Lower leg skin (tissue), 3 donors: ENCODE measurements at regions not wholly inside any gene's neighbourhood (a gene's known extent, or its start where the extent isn't known, plus 50 kb on each side); places are given as distances from the start of the nearest gene placed in this dataset.

ENCODE experiments used
- POLR2A ChIP-seq, 2 donors: fragments of 450-650 bp; IDR thresholded peaks; one replicate each; pipeline ENCODE4 v1.6.1; 2016 to 2017; ENCODE audit warnings: antibody characterized with exemption in 2 of 2, mild to moderate bottlenecking in 1 of 2, moderate library complexity in 1 of 2
- TF ChIP-seq, protein P1 (sequence below), 3 donors: fragments of 450-650 bp; IDR thresholded peaks; one replicate each; pipeline ENCODE4 v1.5.1; 2016; ENCODE audit warnings: antibody characterized with exemption in 3 of 3, mild to moderate bottlenecking in 3 of 3, moderate library complexity in 2 of 3

DNA sequence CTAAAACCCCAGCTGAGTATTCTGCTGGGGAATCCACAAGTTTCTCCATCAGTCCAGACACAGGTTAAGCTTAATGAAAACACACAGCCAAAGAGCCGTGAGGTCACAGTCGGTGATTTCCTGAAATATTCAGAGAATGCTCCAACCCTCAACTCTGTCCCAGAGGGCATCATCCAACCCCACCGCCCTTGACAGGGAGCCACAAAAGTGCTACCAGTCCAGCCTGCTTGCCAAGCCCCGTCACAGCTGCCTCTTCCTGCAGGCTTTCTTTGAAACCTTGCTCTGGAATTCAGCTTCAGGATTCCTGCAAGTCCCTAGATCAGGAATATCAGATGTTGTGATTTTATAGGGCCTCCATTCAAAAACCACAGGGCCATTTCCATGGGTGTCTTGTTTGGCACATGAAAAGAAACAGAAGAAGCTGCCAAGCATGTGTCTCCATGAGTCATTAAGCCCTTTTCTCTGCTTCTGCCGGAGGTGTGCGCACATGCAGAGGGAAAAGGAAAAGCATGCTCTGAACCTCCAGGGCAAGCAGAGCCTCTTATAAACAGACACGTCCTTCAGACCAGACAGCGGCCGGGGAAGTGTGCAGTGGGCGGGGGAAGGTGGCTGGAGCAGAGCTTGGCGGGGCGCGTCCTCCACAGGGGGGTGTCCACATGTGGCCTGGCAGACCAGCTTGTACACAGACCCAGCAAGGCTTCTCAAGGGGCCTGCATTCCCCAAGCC is 164.7 kb downstream of the KATNAL1 start:
- TF ChIP-seq, protein P1, sequence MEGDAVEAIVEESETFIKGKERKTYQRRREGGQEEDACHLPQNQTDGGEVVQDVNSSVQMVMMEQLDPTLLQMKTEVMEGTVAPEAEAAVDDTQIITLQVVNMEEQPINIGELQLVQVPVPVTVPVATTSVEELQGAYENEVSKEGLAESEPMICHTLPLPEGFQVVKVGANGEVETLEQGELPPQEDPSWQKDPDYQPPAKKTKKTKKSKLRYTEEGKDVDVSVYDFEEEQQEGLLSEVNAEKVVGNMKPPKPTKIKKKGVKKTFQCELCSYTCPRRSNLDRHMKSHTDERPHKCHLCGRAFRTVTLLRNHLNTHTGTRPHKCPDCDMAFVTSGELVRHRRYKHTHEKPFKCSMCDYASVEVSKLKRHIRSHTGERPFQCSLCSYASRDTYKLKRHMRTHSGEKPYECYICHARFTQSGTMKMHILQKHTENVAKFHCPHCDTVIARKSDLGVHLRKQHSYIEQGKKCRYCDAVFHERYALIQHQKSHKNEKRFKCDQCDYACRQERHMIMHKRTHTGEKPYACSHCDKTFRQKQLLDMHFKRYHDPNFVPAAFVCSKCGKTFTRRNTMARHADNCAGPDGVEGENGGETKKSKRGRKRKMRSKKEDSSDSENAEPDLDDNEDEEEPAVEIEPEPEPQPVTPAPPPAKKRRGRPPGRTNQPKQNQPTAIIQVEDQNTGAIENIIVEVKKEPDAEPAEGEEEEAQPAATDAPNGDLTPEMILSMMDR (IDR thresholded peaks at IDR 0.05): no peak
- no peak for TF ChIP-seq POLR2A (IDR thresholded peaks at IDR 0.05)
